GM18861 (cell line): ENCODE measurements at regions not wholly inside any gene's neighbourhood (a gene's known extent, or its start where the extent isn't known, plus 50 kb on each side); places are given as distances from the start of the nearest gene placed in this dataset.

Experiments
- ATAC-seq: cut with Tn5 transposase; IDR thresholded peaks from one replicate; pipeline ENCODE4 v1.9.1; 2021; ENCODE audit not compliant: unreplicated experiment

DNA sequence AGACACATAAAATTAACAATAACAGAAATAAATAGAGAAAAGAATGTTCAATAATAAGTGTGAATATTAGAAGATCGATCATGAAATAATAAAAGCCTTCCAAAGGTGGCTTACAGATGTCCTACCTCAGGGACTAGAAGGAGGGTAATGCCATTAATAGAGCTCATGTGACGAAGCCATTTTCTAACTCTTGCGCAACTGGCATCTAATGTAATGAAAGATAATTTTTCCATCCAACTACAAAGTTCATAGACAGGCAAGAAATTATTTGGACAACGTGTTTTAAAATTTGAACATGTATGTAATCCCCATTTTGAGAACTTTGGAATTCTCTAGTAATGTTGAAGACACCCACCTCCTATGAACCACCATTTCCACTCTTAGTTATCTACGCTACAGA lies 1394.3 kb upstream of the LRRTM3 start:
- ATAC-seq, result no peak

- ATAC-seq, result no peak
Measured at GRCh38 chr10:65534771-65535170, 1391.1 kb upstream of the LRRTM3 start.

DNA sequence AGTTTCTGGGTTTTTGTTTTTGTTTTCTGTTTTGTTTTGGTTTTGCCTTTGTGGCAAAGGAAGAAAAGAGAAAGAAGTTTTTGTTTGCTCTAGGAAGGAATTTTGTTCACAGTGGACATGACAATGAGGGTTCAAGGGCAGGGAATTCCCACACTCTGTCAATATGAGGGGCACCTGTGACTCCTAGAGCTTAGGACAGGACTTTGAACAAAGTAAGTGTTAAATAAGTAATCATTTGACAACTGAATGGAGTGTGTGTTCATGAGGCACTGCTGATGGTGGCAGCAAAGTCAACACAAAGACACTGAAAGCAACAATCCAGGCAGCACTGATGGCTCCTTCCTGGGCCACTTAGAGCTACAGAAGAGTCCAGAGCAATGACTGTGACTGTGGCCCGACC lies 1381.1 kb upstream of the LRRTM3 start:
- no peak for ATAC-seq

GRCh38 chr10:65548001-65548400 lies 1377.8 kb upstream of the LRRTM3 start:
- ATAC-seq, result no peak

DNA sequence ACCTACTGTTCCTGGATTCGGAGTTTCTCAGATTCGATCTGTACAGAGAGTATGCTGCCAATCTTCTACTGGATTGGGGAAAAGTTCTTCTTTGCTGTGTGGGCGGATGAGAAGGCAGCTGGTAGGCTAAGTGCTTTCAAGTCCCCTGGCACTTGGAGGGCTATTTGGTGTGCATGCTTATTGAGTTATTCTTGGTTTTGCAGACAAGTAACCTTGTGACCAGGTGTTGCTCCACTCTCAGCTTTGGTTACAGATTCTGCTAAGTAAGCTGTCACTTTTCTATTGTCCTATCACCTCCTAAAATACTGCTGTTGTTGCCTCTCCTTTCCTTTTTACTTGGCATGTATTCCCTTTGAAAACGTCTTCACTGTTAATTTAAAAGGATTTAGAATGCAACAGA lies 1375.1 kb upstream of the LRRTM3 start:
- no peak for ATAC-seq

GRCh38 chr10:65555192-65555591 lies 1370.6 kb upstream of the LRRTM3 start:
- no peak for ATAC-seq

DNA sequence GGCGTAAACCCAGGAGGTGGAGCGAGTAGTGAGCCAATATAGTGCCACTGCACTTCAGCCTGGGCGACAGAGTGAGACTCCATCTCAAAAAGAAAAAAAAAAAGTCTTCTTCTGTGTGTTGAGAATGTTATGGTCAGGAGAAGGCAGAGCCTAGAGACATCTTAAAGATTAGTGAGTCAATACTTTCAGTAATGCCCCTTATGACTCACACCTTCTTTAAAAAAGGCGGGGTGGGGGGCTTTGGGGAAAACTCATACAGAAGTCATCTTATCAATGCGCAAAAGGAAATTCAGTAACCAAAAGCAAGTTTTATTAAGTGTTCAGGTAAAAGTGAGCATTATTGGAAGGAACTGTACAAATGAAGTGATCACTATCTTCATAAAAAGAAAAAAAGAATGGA lies 1369.8 kb upstream of the LRRTM3 start:
- no peak for ATAC-seq

DNA sequence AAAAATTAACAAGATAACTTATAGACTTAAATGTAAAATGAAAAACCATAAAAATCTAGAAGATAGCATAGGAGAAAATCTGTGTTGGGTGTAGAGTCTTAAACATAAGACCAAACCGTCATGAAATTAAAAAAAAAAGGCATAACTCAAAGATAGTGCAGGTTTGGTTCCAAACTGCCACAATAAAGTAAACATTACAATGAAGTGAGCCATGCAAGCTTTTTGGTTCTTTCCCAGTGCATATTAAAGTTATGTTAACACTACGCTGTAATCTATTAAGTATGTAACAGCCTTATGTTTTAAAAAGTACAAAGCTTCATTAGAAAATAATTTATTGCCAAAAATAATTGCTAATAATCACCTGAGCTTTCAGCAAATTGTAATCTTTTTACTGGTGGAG lies 1366.5 kb upstream of the LRRTM3 start:
- ATAC-seq, result no peak

GRCh38 chr10:65565246-65565645 lies 1360.6 kb upstream of the LRRTM3 start:
- no peak for ATAC-seq

DNA sequence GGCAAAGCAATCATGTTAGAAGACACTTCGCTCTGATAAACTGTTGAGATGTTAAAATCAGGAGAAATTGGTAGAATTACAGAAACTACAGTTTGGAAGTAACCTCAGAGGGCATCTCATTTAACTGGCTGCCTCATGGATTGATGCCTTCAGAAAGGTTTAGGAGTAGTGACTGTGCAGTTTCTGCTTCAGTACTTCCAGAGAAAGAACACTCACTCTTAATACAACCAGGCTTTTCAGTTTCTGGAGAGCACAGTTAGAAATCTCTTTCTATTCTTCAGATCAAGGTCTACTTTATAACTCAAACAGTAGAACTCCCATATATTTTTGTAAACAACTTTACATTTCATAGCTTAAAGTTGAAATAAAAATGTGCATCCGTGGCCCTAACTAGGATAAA lies 1358.9 kb upstream of the LRRTM3 start:
- ATAC-seq, result no peak

- peak; percentile 38 for ATAC-seq
Measured at GRCh38 chr10:65570143-65571010, 1355.5 kb upstream of the LRRTM3 start.

GRCh38 chr10:65571011-65571570 lies 1354.7 kb upstream of the LRRTM3 start:
- ATAC-seq, result peak; percentile 30

- ATAC-seq, result no peak
Measured at GRCh38 chr10:65581426-65582026, 1344.3 kb upstream of the LRRTM3 start.

DNA sequence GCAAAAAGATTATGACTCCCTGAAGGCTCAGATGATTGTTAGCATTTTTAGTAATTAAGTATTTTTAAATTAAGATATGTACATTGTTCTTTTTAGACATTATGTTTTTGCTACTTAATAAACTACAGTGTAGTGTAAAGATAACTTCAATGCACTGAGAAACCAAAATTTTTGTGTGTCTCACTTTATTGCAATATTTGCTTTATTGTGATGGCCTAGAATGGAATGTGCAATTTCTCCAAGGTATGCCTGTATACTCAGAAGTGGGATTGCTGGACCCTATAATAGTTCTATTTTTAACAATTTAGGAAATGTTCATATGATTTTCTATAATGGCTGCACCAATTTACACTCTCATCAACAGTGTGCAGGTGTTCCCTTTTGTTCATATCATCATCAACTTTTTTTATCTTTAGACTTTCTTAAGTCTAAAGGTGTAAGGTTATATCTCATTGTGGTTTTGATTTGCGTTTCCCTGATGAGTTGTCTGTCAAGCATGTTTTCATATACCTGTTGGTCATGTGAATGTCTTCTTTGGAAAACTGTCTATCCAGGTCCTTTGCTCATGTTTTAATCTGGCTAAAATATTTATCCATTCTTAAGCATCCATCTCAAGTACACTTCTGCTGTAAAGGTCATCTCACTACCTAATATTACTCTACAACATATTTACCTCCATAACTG lies 1323.5 kb upstream of the LRRTM3 start:
- no peak for ATAC-seq

- ATAC-seq, result no peak
Measured at GRCh38 chr10:65611592-65611991, 1314.2 kb upstream of the LRRTM3 start.

- no peak for ATAC-seq
Measured at GRCh38 chr10:65614956-65615565, 1310.8 kb upstream of the LRRTM3 start.

- no peak for ATAC-seq
Measured at GRCh38 chr10:65618126-65618525, 1307.7 kb upstream of the LRRTM3 start.

DNA sequence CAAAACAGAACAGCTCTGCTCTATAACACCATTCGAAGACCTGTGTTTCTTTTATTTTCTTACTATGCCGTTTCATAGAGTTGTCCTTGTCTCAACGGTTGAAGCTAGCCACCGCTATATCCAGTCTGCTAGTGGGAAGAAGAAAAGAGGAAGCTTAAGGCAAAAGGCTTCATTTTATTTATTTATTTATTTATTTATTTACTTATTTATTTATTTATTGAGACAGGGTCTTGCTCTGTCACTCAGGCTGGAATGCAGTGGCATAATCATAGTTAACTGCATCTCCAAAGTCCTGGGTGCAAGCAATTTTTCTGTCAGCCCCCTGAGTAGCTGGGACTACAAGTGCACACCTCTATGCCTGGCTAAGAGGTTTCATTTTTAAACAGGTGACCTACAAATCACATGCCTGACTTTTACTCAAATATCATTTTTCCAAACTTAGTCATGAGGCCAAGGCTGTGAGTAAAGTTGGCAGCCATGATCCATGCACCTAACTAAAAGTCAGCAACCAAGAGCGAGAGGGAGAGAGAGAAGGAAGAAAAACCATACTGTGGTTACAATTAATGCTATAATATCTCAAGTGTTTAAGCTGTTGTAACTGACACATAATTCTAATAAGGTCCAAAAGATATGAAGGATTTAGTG lies 1305.3 kb upstream of the LRRTM3 start:
- no peak for ATAC-seq

DNA sequence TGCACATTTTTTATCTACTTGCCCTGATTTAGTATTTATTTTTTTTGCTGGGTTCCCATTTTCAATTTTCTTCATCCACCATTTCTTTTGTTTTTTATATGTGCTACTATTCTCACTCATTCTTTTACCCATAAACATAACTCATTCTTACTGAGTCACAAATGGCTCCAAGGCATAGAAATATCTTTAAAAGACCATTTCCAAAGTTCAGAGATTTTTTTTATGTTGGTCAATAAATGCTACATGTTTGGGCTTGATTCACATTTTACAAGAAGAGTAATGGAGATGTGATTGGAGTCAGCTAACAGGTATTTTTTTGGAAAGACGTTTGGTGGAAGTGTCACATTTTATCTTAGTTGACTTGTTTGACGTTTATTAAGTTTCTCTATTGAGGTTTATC lies 1303.2 kb upstream of the LRRTM3 start:
- ATAC-seq, result no peak

DNA sequence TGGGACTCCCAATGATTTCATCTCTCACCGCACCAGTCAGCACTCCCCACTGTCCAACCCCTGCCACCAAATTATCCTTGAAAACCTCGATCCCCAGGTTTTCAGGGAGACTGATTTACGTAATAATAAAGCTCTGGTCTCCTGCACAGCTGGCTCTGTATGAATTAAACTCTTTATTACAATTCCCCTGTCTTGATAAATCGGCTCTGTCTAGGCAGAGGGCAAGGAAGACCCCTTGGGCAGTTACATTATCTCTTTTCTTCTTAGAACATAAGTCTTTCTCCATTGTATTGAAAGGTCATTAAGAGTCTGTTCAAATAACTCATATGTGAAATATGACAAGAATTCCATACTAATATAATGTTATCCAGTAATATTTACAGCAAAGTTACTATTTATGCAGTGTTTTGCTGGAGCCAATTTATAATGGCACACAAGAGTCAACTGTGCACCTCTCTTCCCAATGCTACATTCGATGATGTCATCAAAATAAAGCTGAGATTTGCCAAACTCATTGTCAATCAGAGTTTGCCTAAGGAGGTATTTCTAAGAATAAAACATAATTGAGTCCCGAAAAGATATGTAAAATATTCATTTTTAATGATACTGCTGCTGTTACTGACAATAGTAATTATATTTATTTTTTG lies 1297.2 kb upstream of the LRRTM3 start:
- ATAC-seq, result no peak
